Activated CD8-positive, alpha-beta T cell treated with anti-CD3 and anti-CD28 coated beads, Interleukin-2, amount 10 ng/mL, durations not matched to agents 7 days and 5 days (primary cell): ENCODE measurements at regions not wholly inside any gene's neighbourhood (a gene's known extent, or its start where the extent isn't known, plus 50 kb on each side); places are given as distances from the start of the nearest gene placed in this dataset.

Experiments
- ATAC-seq: fragments of 150-1000 bp; cut with Tn5 transposase; one replicate; pipeline ENCODE4 v1.10.0; 2021; ENCODE audit warnings: moderate library complexity
- CTCF ChIA-PET: fragments of 350-600 bp; sonication (Branson Sonifier 250); formaldehyde crosslinking; loops from one replicate; lab custom pipeline; 2021; ENCODE audit warnings: antibody characterized with exemption; lab: Charles Lee
- POLR2A ChIA-PET: fragments of 350-600 bp; sonication (Branson Sonifier 250); formaldehyde crosslinking; loops from one replicate; lab custom pipeline; 2021; ENCODE audit warnings: antibody characterized with exemption; lab: Charles Lee
- DNase-seq: peaks from one replicate; pipeline ENCODE4 v3.0.0-alpha.2; 2020
- H3K27ac Mint-ChIP-seq: one replicate; pipeline ENCODE4 v1.8.0; 2021; ENCODE audit warnings: mild to moderate bottlenecking, mixed read lengths
- H3K27me3 Mint-ChIP-seq: one replicate; pipeline ENCODE4 v1.8.0; 2021; ENCODE audit warnings: low read depth, mixed read lengths
- H3K36me3 Mint-ChIP-seq: one replicate; pipeline ENCODE4 v1.8.0; 2021; ENCODE audit warnings: low read depth, mixed read lengths
- H3K4me1 Mint-ChIP-seq: one replicate; pipeline ENCODE4 v1.8.0; 2021; ENCODE audit warnings: low read depth, mixed read lengths
- H3K4me3 Mint-ChIP-seq: one replicate; pipeline ENCODE4 v1.8.0; 2021; ENCODE audit warnings: mild to moderate bottlenecking, mixed read lengths
- H3K9me3 Mint-ChIP-seq: one replicate; pipeline ENCODE4 v1.8.0; 2022; ENCODE audit warnings: mixed read lengths; ENCODE audit not compliant: insufficient read depth

- no peaks in the 10 kb centered on the region for H3K36me3 Mint-ChIP-seq
- no peaks in the 10 kb centered on the region for H3K4me1 Mint-ChIP-seq
- no peak overlapping the region for H3K4me3 Mint-ChIP-seq
- DNase-seq (no peak), ATAC-seq (no peak)
- no peaks in the 10 kb centered on the region for H3K9me3 Mint-ChIP-seq
- ChIA-PET CTCF (no interaction called here), POLR2A (no interaction called here)
- H3K27ac Mint-ChIP-seq: no peak overlapping the region
- H3K27me3 Mint-ChIP-seq: no peaks in the 10 kb centered on the region
These were observed 492.5 kb upstream of the POU3F3 start for GRCh38 chr2:104361414-104361813.

- no peaks in the 10 kb centered on the region for H3K27me3 Mint-ChIP-seq
- ChIA-PET POLR2A (no interaction called here), CTCF (no interaction called here)
- no peaks in the 10 kb centered on the region for H3K4me1 Mint-ChIP-seq
- no peaks in the 10 kb centered on the region for H3K9me3 Mint-ChIP-seq
- H3K4me3 Mint-ChIP-seq: no peak overlapping the region
- H3K36me3 Mint-ChIP-seq: no peaks in the 10 kb centered on the region
- ATAC-seq (no peak), DNase-seq (no peak)
- no peak overlapping the region for H3K27ac Mint-ChIP-seq
These were observed 485.8 kb upstream of the POU3F3 start for GRCh38 chr2:104368089-104368488.

GRCh38 chr2:104371087-104371781 lies 482.7 kb upstream of the POU3F3 start:
- Mint-ChIP-seq H3K4me1 (no peaks in the 10 kb centered on the region), H3K27me3 (no peaks in the 10 kb centered on the region), H3K4me3 (no peak overlapping the region), H3K36me3 (no peaks in the 10 kb centered on the region), H3K27ac (no peak overlapping the region), H3K9me3 (no peaks in the 10 kb centered on the region)
- ChIA-PET CTCF (no interaction called here), POLR2A (no interaction called here)
- DNase-seq (no peak), ATAC-seq (no peak)

GRCh38 chr2:104375206-104375605 lies 478.7 kb upstream of the POU3F3 start:
- DNase-seq: no peak
- ChIA-PET CTCF (no interaction called here), POLR2A (no interaction called here)
- no peak for ATAC-seq
- Mint-ChIP-seq H3K9me3 (no peaks in the 10 kb centered on the region), H3K4me3 (no peak overlapping the region), H3K27me3 (no peaks in the 10 kb centered on the region), H3K36me3 (no peaks in the 10 kb centered on the region), H3K4me1 (peaks cover 7% of the 10 kb centered on the region), H3K27ac (no peak overlapping the region)

- Mint-ChIP-seq H3K4me1 (peaks cover 7% of the 10 kb centered on the region), H3K4me3 (peak overlapping the region; percentile 73), H3K9me3 (no peaks in the 10 kb centered on the region), H3K36me3 (no peaks in the 10 kb centered on the region), H3K27me3 (no peaks in the 10 kb centered on the region), H3K27ac (peak overlapping the region; percentile 82)
- ATAC-seq (peak; percentile 84), DNase-seq (peak; percentile 49)
- POLR2A ChIA-PET: no interaction called here
- CTCF ChIA-PET: no interaction called here
These were observed 475.0 kb upstream of the POU3F3 start for GRCh38 chr2:104378853-104379374.

- ATAC-seq (no peak), DNase-seq (no peak)
- no peak overlapping the region for H3K4me3 Mint-ChIP-seq
- POLR2A ChIA-PET: no interaction called here
- no peaks in the 10 kb centered on the region for H3K9me3 Mint-ChIP-seq
- no peaks in the 10 kb centered on the region for H3K27me3 Mint-ChIP-seq
- no peaks in the 10 kb centered on the region for H3K36me3 Mint-ChIP-seq
- H3K27ac Mint-ChIP-seq: no peak overlapping the region
- no peaks in the 10 kb centered on the region for H3K4me1 Mint-ChIP-seq
- CTCF ChIA-PET: no interaction called here
These were observed 469.0 kb upstream of the POU3F3 start for GRCh38 chr2:104384961-104385360.

- ATAC-seq (no peak), DNase-seq (no peak)
- ChIA-PET POLR2A (no interaction called here), CTCF (interaction anchor here (0.7 kb wide), 1 partner anchor 42 kb away, joined by 3 read pairs; no protein-coding TSS in a partner anchor)
- H3K36me3 Mint-ChIP-seq: no peaks in the 10 kb centered on the region
- H3K27me3 Mint-ChIP-seq: no peaks in the 10 kb centered on the region
- no peak overlapping the region for H3K4me3 Mint-ChIP-seq
- no peak overlapping the region for H3K27ac Mint-ChIP-seq
- no peaks in the 10 kb centered on the region for H3K9me3 Mint-ChIP-seq
- H3K4me1 Mint-ChIP-seq: no peaks in the 10 kb centered on the region
These were observed 468.2 kb upstream of the POU3F3 start for GRCh38 chr2:104385743-104386142.

GRCh38 chr2:104388296-104388695 lies 465.6 kb upstream of the POU3F3 start:
- CTCF ChIA-PET: no interaction called here
- no peaks in the 10 kb centered on the region for H3K4me1 Mint-ChIP-seq
- no peak for ATAC-seq
- no peak overlapping the region for H3K27ac Mint-ChIP-seq
- POLR2A ChIA-PET: no interaction called here
- peaks cover 2% of the 10 kb centered on the region for H3K27me3 Mint-ChIP-seq
- DNase-seq: no peak
- H3K36me3 Mint-ChIP-seq: no peaks in the 10 kb centered on the region
- no peak overlapping the region for H3K4me3 Mint-ChIP-seq
- no peaks in the 10 kb centered on the region for H3K9me3 Mint-ChIP-seq

GRCh38 chr2:104402825-104403224 lies 451.1 kb upstream of the POU3F3 start:
- H3K4me3 Mint-ChIP-seq: no peak overlapping the region
- no peak for DNase-seq
- no peaks in the 10 kb centered on the region for H3K4me1 Mint-ChIP-seq
- no peaks in the 10 kb centered on the region for H3K27me3 Mint-ChIP-seq
- ChIA-PET POLR2A (no interaction called here), CTCF (no interaction called here)
- H3K36me3 Mint-ChIP-seq: no peaks in the 10 kb centered on the region
- H3K27ac Mint-ChIP-seq: no peak overlapping the region
- no peaks in the 10 kb centered on the region for H3K9me3 Mint-ChIP-seq
- ATAC-seq: no peak

- no peaks in the 10 kb centered on the region for H3K4me1 Mint-ChIP-seq
- no peaks in the 10 kb centered on the region for H3K9me3 Mint-ChIP-seq
- H3K27me3 Mint-ChIP-seq: no peaks in the 10 kb centered on the region
- ChIA-PET POLR2A (no interaction called here), CTCF (no interaction called here)
- no peak for ATAC-seq
- H3K4me3 Mint-ChIP-seq: no peak overlapping the region
- H3K36me3 Mint-ChIP-seq: no peaks in the 10 kb centered on the region
- H3K27ac Mint-ChIP-seq: no peak overlapping the region
- no peak for DNase-seq
These were observed 449.4 kb upstream of the POU3F3 start for GRCh38 chr2:104404526-104404925.

- ATAC-seq: no peak
- CTCF ChIA-PET: no interaction called here
- Mint-ChIP-seq H3K27ac (no peak overlapping the region), H3K4me3 (no peak overlapping the region), H3K36me3 (no peaks in the 10 kb centered on the region), H3K4me1 (no peaks in the 10 kb centered on the region), H3K27me3 (no peaks in the 10 kb centered on the region), H3K9me3 (no peaks in the 10 kb centered on the region)
- no peak for DNase-seq
- POLR2A ChIA-PET: no interaction called here
These were observed 448.3 kb upstream of the POU3F3 start for GRCh38 chr2:104405623-104406022.

- no peaks in the 10 kb centered on the region for H3K36me3 Mint-ChIP-seq
- no peaks in the 10 kb centered on the region for H3K27me3 Mint-ChIP-seq
- H3K27ac Mint-ChIP-seq: no peak overlapping the region
- DNase-seq (no peak), ATAC-seq (no peak)
- no peaks in the 10 kb centered on the region for H3K4me1 Mint-ChIP-seq
- CTCF ChIA-PET: no interaction called here
- POLR2A ChIA-PET: no interaction called here
- no peak overlapping the region for H3K4me3 Mint-ChIP-seq
- no peaks in the 10 kb centered on the region for H3K9me3 Mint-ChIP-seq
These were observed 447.6 kb upstream of the POU3F3 start for GRCh38 chr2:104406261-104406726.

GRCh38 chr2:104407641-104408040 lies 446.3 kb upstream of the POU3F3 start:
- CTCF ChIA-PET: no interaction called here
- H3K9me3 Mint-ChIP-seq: no peaks in the 10 kb centered on the region
- no peak overlapping the region for H3K27ac Mint-ChIP-seq
- no peaks in the 10 kb centered on the region for H3K4me1 Mint-ChIP-seq
- no peaks in the 10 kb centered on the region for H3K27me3 Mint-ChIP-seq
- H3K4me3 Mint-ChIP-seq: no peak overlapping the region
- POLR2A ChIA-PET: no interaction called here
- H3K36me3 Mint-ChIP-seq: no peaks in the 10 kb centered on the region
- DNase-seq (no peak), ATAC-seq (no peak)
